ENCODE measurements at regions not wholly inside any gene's neighbourhood (a gene's known extent, or its start where the extent isn't known, plus 50 kb on each side); places are given as distances from the start of the nearest gene placed in this dataset.

GRCh38 chr6:137815692-137816091, 51.4 kb upstream of the TNFAIP3 start:
- no peaks in the 10 kb centered on the region for H3K9me3 ChIP-seq (ENCODE audit: control insufficient read depth in 1 of 2, low read length in 2 of 2)
- no peaks in the 10 kb centered on the region for H3K36me3 ChIP-seq (ENCODE audit: control insufficient read depth in 1 of 2, insufficient read depth in 2 of 2, low read length in 2 of 2)
- H3K4me1 ChIP-seq (ENCODE audit: control insufficient read depth in 1 of 2, insufficient read depth in 2 of 2, low read length in 2 of 2), result peaks cover 17 to 18% of the 10 kb centered on the region in 2 donors
- H3K27ac ChIP-seq (ENCODE audit: low read depth, low read length), result no peak overlapping the region
- H3K4me3 ChIP-seq (ENCODE audit: low read depth in 1 of 2, low read length in 2 of 2), result no peak overlapping the region
- no peaks in the 10 kb centered on the region for H3K27me3 ChIP-seq (ENCODE audit: control insufficient read depth in 1 of 2, insufficient read depth in 2 of 2, low read length in 2 of 2)
- H3K9ac ChIP-seq (ENCODE audit: low read depth in 1 of 2, low read length in 2 of 2), result no peak overlapping the region

DNA sequence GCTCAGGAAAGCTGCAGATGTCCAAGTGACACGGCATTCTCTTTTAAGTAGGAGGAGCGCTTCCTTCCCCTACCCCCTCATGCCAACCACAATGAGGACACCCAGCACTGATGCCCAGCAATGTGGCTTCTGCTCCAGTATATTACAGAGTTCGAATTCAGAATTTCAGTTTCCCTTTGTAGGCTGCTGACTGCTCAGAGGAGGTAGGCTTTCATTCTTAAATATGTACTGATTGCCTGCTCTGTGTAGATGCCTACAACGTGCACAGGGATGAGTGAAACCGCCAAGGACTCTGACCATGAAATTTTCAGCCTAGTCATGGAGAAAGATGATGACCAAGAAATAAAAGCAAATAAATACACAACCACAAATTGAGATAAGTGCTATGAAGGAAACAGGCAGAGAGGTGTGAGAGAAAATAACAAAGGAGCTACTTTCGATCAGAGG, 50.9 kb upstream of the TNFAIP3 start:
- Histone ChIP-seq H3K36me3 (ENCODE audit: control insufficient read depth in 1 of 2, insufficient read depth in 2 of 2, low read length in 2 of 2) (no peaks in the 10 kb centered on the region), H3K9me3 (ENCODE audit: control insufficient read depth in 1 of 2, low read length in 2 of 2) (no peaks in the 10 kb centered on the region), H3K27ac (ENCODE audit: low read depth, low read length) (no peak overlapping the region), H3K4me1 (ENCODE audit: control insufficient read depth in 1 of 2, insufficient read depth in 2 of 2, low read length in 2 of 2) (peaks cover 12 to 14% of the 10 kb centered on the region in 2 donors), H3K9ac (ENCODE audit: low read depth in 1 of 2, low read length in 2 of 2) (no peak overlapping the region), H3K27me3 (ENCODE audit: control insufficient read depth in 1 of 2, insufficient read depth in 2 of 2, low read length in 2 of 2) (no peaks in the 10 kb centered on the region), H3K4me3 (ENCODE audit: low read depth in 1 of 2, low read length in 2 of 2) (no peak overlapping the region)

GRCh38 chr6:137816688-137817618, 50.1 kb upstream of the TNFAIP3 start:
- H3K27me3 ChIP-seq (ENCODE audit: control insufficient read depth in 1 of 2, insufficient read depth in 2 of 2, low read length in 2 of 2), result no peaks in the 10 kb centered on the region
- no peak overlapping the region for H3K9ac ChIP-seq (ENCODE audit: low read depth in 1 of 2, low read length in 2 of 2)
- no peak overlapping the region for H3K4me3 ChIP-seq (ENCODE audit: low read depth in 1 of 2, low read length in 2 of 2)
- no peaks in the 10 kb centered on the region for H3K9me3 ChIP-seq (ENCODE audit: control insufficient read depth in 1 of 2, low read length in 2 of 2)
- H3K36me3 ChIP-seq (ENCODE audit: control insufficient read depth in 1 of 2, insufficient read depth in 2 of 2, low read length in 2 of 2), result no peaks in the 10 kb centered on the region
- peaks cover 5 to 8% of the 10 kb centered on the region in 2 donors for H3K4me1 ChIP-seq (ENCODE audit: control insufficient read depth in 1 of 2, insufficient read depth in 2 of 2, low read length in 2 of 2)
- H3K27ac ChIP-seq (ENCODE audit: low read depth, low read length), result no peak overlapping the region
